Memory B cell (primary cell): ENCODE measurements at regions not wholly inside any gene's neighbourhood (a gene's known extent, or its start where the extent isn't known, plus 50 kb on each side); places are given as distances from the start of the nearest gene placed in this dataset.

Source experiments
- ATAC-seq: fragments of 150-1000 bp; cut with Tn5 transposase; 2 replicates; pipeline ENCODE4 v1.10.0; 2021; ENCODE audit warnings: low read depth, mild to moderate bottlenecking, moderate library complexity
- DNase-seq, 2 donors: peaks; one replicate each; pipeline ENCODE4 v3.0.0; 2022; ENCODE audit warnings: low spot score in 2 of 2
- H3K27ac Mint-ChIP-seq: one replicate; pipeline ENCODE4 v1.8.0; 2022; ENCODE audit warnings: mild to moderate bottlenecking, moderate library complexity, mixed read lengths
- H3K27me3 Mint-ChIP-seq: one replicate; pipeline ENCODE4 v1.8.0; 2022; ENCODE audit warnings: mixed read lengths
- H3K36me3 Mint-ChIP-seq: one replicate; pipeline ENCODE4 v1.8.0; 2022; ENCODE audit warnings: mild to moderate bottlenecking, mixed read lengths
- H3K4me1 Mint-ChIP-seq: one replicate; pipeline ENCODE4 v1.8.0; 2022; ENCODE audit warnings: mixed read lengths
- H3K4me3 Mint-ChIP-seq: one replicate; pipeline ENCODE4 v1.8.0; 2022; ENCODE audit warnings: mild to moderate bottlenecking, moderate library complexity, mixed read lengths
- H3K9me3 Mint-ChIP-seq: one replicate; pipeline ENCODE4 v1.8.0; 2022; ENCODE audit warnings: mixed read lengths

- no peak overlapping the region for H3K4me3 Mint-ChIP-seq
- ATAC-seq (no peak), DNase-seq (no peak)
- H3K27me3 Mint-ChIP-seq: no peaks in the 10 kb centered on the region
- no peaks in the 10 kb centered on the region for H3K9me3 Mint-ChIP-seq
- no peaks in the 10 kb centered on the region for H3K4me1 Mint-ChIP-seq
- H3K27ac Mint-ChIP-seq: no peak overlapping the region
- no peaks in the 10 kb centered on the region for H3K36me3 Mint-ChIP-seq
Observed at GRCh38 chr3:148646126-148646665, 51.5 kb upstream of the AGTR1 start.
